IMR-90 (cell line): ENCODE measurements at regions not wholly inside any gene's neighbourhood (a gene's known extent, or its start where the extent isn't known, plus 50 kb on each side); places are given as distances from the start of the nearest gene placed in this dataset.

Experiments used
- ATAC-seq: fragments of 200-7000 bp; cut with Tn5 transposase; 2 replicates; pipeline ENCODE4 v1.9.1; 2020; ENCODE audit warnings: low read depth, mild to moderate bottlenecking, moderate library complexity
- BruUV-seq: library from RNA; stranded (reverse); fragments of 400-500 nt; replicated peaks from 2 replicates; lab custom pipeline; 2021; lab: Mats Ljungman, UMichigan
- CTCF ChIA-PET: fragments of 300-600 bp; formaldehyde crosslinking; extraction: SDS; loops from one replicate; lab custom pipeline; 2021; ENCODE audit warnings: antibody characterized with exemption; lab: Yijun Ruan, JAX
- POLR2A ChIA-PET: fragments of 300-600 bp; sonication (Branson Sonifier 250); formaldehyde crosslinking; loops from one replicate; lab custom pipeline; 2022; ENCODE audit warnings: antibody characterized with exemption; ENCODE audit not compliant: unreplicated experiment; lab: Charles Lee
- DNase-seq: peaks from one replicate; pipeline ENCODE4 v3.0.0; 2013
- H2AFZ ChIP-seq: replicated peaks from 2 replicates; pipeline ENCODE3; 2013; ENCODE audit warnings: low read length, mild to moderate bottlenecking; ENCODE audit not compliant: poor library complexity
- H2AK5ac ChIP-seq: 2 replicates; pipeline ENCODE4 v1.6.1; 2013; ENCODE audit warnings: low read depth, low read length, inconsistent platforms
- H2AK9ac ChIP-seq: replicated peaks from 2 replicates; pipeline ENCODE3; 2013; ENCODE audit warnings: mild to moderate bottlenecking, low read depth, low read length, moderate library complexity; ENCODE audit not compliant: poor library complexity
- H2BK120ac ChIP-seq: 2 replicates; pipeline ENCODE4 v1.6.1; 2013; ENCODE audit warnings: low read depth, low read length, inconsistent platforms
- H2BK15ac ChIP-seq: 3 replicates; pipeline ENCODE4 v1.6.1; 2013; ENCODE audit warnings: low read depth, low read length, inconsistent platforms
- H2BK20ac ChIP-seq: 2 replicates; pipeline ENCODE4 v1.6.1; 2013; ENCODE audit warnings: low read depth, mild to moderate bottlenecking, inconsistent platforms, low read length, moderate library complexity
- H2BK5ac ChIP-seq: 2 replicates; pipeline ENCODE4 v1.6.1; 2013; ENCODE audit warnings: mild to moderate bottlenecking, low read depth, low read length, inconsistent platforms; ENCODE audit not compliant: poor library complexity, severe bottlenecking
- H3K14ac ChIP-seq: replicated peaks from 2 replicates; pipeline ENCODE4 v1.6.1; 2013; ENCODE audit warnings: low read depth, low read length, inconsistent platforms
- H3K18ac ChIP-seq: 2 replicates; pipeline ENCODE4 v1.6.1; 2013; ENCODE audit warnings: low read depth, low read length, control low read depth
- H3K23ac ChIP-seq: 2 replicates; pipeline ENCODE4 v1.6.1; 2013; ENCODE audit warnings: low read depth, low read length, inconsistent platforms
- H3K27ac ChIP-seq: 2 replicates; pipeline ENCODE4 v1.5.1; 2013; ENCODE audit warnings: mild to moderate bottlenecking, control low read depth, low read length; ENCODE audit not compliant: insufficient read depth
- H3K27me3 ChIP-seq: 2 replicates; pipeline ENCODE4 v1.6.1; 2013; ENCODE audit warnings: low read length; ENCODE audit not compliant: control insufficient read depth, insufficient read depth
- H3K36me3 ChIP-seq: 2 replicates; pipeline ENCODE4 v1.6.1; 2013; ENCODE audit warnings: low read length, mixed read lengths; ENCODE audit not compliant: control insufficient read depth, insufficient read depth
- H3K4ac ChIP-seq: 2 replicates; pipeline ENCODE4 v1.6.1; 2013; ENCODE audit warnings: low read depth, low read length, inconsistent platforms
- H3K4me1 ChIP-seq: 2 replicates; pipeline ENCODE4 v1.6.1; 2013; ENCODE audit warnings: low read length, mixed read lengths; ENCODE audit not compliant: control insufficient read depth, insufficient read depth
- H3K4me2 ChIP-seq: 2 replicates; pipeline ENCODE4 v1.6.1; 2013; ENCODE audit warnings: low read depth, mild to moderate bottlenecking, control low read depth, low read length, moderate library complexity
- H3K4me3 ChIP-seq: 2 replicates; pipeline ENCODE4 v1.5.1; 2013; ENCODE audit warnings: low read depth, mild to moderate bottlenecking, control low read depth, low read length, moderate library complexity; ENCODE audit not compliant: insufficient read depth
- H3K56ac ChIP-seq: 2 replicates; pipeline ENCODE4 v1.6.1; 2013; ENCODE audit warnings: low read length, inconsistent platforms; ENCODE audit not compliant: insufficient read depth; ENCODE audit errors: extremely low read depth
- H3K79me1 ChIP-seq, 2 experiments: 2 replicates each; pipeline ENCODE4 v1.6.1; 2013; ENCODE audit warnings: low read length in 2 of 2, inconsistent platforms in 1 of 2, low read depth in 1 of 2
- H3K9ac ChIP-seq: 2 replicates; pipeline ENCODE4 v1.6.1; 2013; ENCODE audit warnings: low read depth, low read length, control low read depth
- H3K9me1 ChIP-seq: 2 replicates; pipeline ENCODE4 v1.6.1; 2013; ENCODE audit warnings: low read length, inconsistent platforms; ENCODE audit not compliant: insufficient read depth
- H3K9me3 ChIP-seq: 2 replicates; pipeline ENCODE4 v1.6.1; 2013; ENCODE audit warnings: low read length; ENCODE audit not compliant: control insufficient read depth, insufficient read depth
- H4K20me1 ChIP-seq: 2 replicates; pipeline ENCODE4 v1.6.1; 2013; ENCODE audit warnings: low read length, inconsistent platforms; ENCODE audit not compliant: insufficient read depth
- H4K5ac ChIP-seq: 2 replicates; pipeline ENCODE4 v1.6.1; 2013; ENCODE audit warnings: mild to moderate bottlenecking, low read depth, low read length, control low read depth
- H4K8ac ChIP-seq, 2 experiments: 2 replicates each; pipeline ENCODE4 v1.6.1; 2013; ENCODE audit warnings: low read depth in 2 of 2, low read length in 2 of 2, control low read depth in 1 of 2, inconsistent platforms in 1 of 2
- H4K91ac ChIP-seq: 2 replicates; pipeline ENCODE4 v1.6.1; 2013; ENCODE audit warnings: low read depth, low read length, inconsistent platforms; ENCODE audit not compliant: insufficient read depth
- BHLHE40 ChIP-seq: fragments of 150-350 bp; IDR thresholded peaks from 2 replicates; pipeline ENCODE4 v1.6.1; 2016; ENCODE audit warnings: mild to moderate bottlenecking, low read depth, low read length
- CEBPB ChIP-seq: IDR thresholded peaks from 2 replicates; pipeline ENCODE4 v1.6.1; 2012; ENCODE audit warnings: low read depth, low read length, improper control_type of control experiment
- CHD1 ChIP-seq: IDR thresholded peaks from 2 replicates; pipeline ENCODE4 v1.6.1; 2012; ENCODE audit warnings: low read depth, low read length, improper control_type of control experiment
- ELK1 ChIP-seq: fragments of 150-350 bp; IDR thresholded peaks from 2 replicates; pipeline ENCODE4 v1.6.1; 2016; ENCODE audit warnings: low read depth, mild to moderate bottlenecking, low read length, moderate library complexity, borderline replicate concordance
- MAFK ChIP-seq: IDR thresholded peaks from 2 replicates; pipeline ENCODE4 v1.6.1; 2012; ENCODE audit warnings: low read depth, low read length, improper control_type of control experiment
- MAZ ChIP-seq: IDR thresholded peaks from 2 replicates; pipeline ENCODE4 v1.6.1; 2012; ENCODE audit warnings: low read depth, mild to moderate bottlenecking, low read length, improper control_type of control experiment, moderate library complexity, borderline replicate concordance
- MXI1 ChIP-seq: IDR thresholded peaks from 2 replicates; pipeline ENCODE4 v1.6.1; 2012; ENCODE audit warnings: low read depth, mild to moderate bottlenecking, low read length, moderate library complexity, borderline replicate concordance
- NFE2L2 ChIP-seq: fragments of 150-350 bp; IDR thresholded peaks from 2 replicates; pipeline ENCODE4 v1.6.1; 2016; ENCODE audit warnings: low read depth, mild to moderate bottlenecking, low read length
- POLR2A ChIP-seq: IDR thresholded peaks from 2 replicates; pipeline ENCODE4 v1.6.1; 2012; ENCODE audit warnings: mild to moderate bottlenecking, low read depth, low read length
- RFX5 ChIP-seq: IDR thresholded peaks from 2 replicates; pipeline ENCODE4 v1.8.0; 2012; ENCODE audit warnings: low read depth, mild to moderate bottlenecking, low read length, moderate library complexity
- SMC3 ChIP-seq: fragments of 150-350 bp; IDR thresholded peaks from 2 replicates; pipeline ENCODE4 v1.6.1; 2016; ENCODE audit warnings: low read depth, mild to moderate bottlenecking, antibody characterized with exemption, low read length, moderate library complexity
- WGBS, 2 experiments: methylation state at CpG; one replicate each; pipeline versions ENCODE4 v1.1.5 to v1.1.7; 2013; ENCODE audit warnings: missing lambda C conversion rate in 2 of 2; ENCODE audit not compliant: insufficient read length in 1 of 2; ENCODE audit errors: extremely low coverage in 2 of 2; 5-methylcytosine and 5-hydroxymethylcytosine counted together
- dilution Hi-C: fragments of 300-500 bp; cut with HindIII; formaldehyde crosslinking; loops from one replicate; pipeline ENCODE4 v1.14.3; 2018; ENCODE audit warnings: low sequenced_read_pairs; ENCODE audit not compliant: unreplicated experiment
- in situ Hi-C: fragments of 300-500 bp; cut with MboI; formaldehyde crosslinking; loops from 3 replicates; pipeline ENCODE4 v1.14.3; 2019; ENCODE audit warnings: low sequenced_read_pairs, inconsistent platforms, mixed read lengths
- intact Hi-C: fragments of 100-400 bp; cut with micrococcal nuclease; formaldehyde crosslinking; loops from 2 replicates; pipeline ENCODE4 v1.10.0; 2022
- TF ChIP-seq, protein P1 (sequence below): fragments of 150-350 bp; IDR thresholded peaks from 2 replicates; pipeline ENCODE4 v1.6.1; 2017; ENCODE audit warnings: mild to moderate bottlenecking, antibody characterized with exemption, low read length, low read depth
- TF ChIP-seq, protein P2 (sequence below): conservative IDR thresholded peaks from 2 replicates; pipeline ENCODE4 v1.5.1; 2012; ENCODE audit warnings: mild to moderate bottlenecking, low read depth, low read length, improper control_type of control experiment

- in situ Hi-C loops = no loop called here
- H2AFZ ChIP-seq = no peak overlapping the region
- H2BK120ac ChIP-seq = no peak overlapping the region
- H3K4ac ChIP-seq = no peak overlapping the region
- no peaks in the 10 kb centered on the region for H3K9me3 ChIP-seq
- no peaks in the 10 kb centered on the region for H3K27me3 ChIP-seq
- no peak overlapping the region for H3K9ac ChIP-seq
- no peak for ATAC-seq
- H4K8ac ChIP-seq = no peak overlapping the region
- no peak overlapping the region for H3K27ac ChIP-seq
- no peaks in the 10 kb centered on the region for H4K20me1 ChIP-seq
- TF ChIP-seq CEBPB (no peak), SMC3 (no peak), POLR2A (no peak), RFX5 (no peak), ELK1 (no peak), CHD1 (no peak), MAFK (no peak), BHLHE40 (no peak), MAZ (no peak), MXI1 (no peak), NFE2L2 (no peak)
- TF ChIP-seq, protein P1, sequence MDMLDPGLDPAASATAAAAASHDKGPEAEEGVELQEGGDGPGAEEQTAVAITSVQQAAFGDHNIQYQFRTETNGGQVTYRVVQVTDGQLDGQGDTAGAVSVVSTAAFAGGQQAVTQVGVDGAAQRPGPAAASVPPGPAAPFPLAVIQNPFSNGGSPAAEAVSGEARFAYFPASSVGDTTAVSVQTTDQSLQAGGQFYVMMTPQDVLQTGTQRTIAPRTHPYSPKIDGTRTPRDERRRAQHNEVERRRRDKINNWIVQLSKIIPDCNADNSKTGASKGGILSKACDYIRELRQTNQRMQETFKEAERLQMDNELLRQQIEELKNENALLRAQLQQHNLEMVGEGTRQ = no peak
- TF ChIP-seq, protein P2, sequence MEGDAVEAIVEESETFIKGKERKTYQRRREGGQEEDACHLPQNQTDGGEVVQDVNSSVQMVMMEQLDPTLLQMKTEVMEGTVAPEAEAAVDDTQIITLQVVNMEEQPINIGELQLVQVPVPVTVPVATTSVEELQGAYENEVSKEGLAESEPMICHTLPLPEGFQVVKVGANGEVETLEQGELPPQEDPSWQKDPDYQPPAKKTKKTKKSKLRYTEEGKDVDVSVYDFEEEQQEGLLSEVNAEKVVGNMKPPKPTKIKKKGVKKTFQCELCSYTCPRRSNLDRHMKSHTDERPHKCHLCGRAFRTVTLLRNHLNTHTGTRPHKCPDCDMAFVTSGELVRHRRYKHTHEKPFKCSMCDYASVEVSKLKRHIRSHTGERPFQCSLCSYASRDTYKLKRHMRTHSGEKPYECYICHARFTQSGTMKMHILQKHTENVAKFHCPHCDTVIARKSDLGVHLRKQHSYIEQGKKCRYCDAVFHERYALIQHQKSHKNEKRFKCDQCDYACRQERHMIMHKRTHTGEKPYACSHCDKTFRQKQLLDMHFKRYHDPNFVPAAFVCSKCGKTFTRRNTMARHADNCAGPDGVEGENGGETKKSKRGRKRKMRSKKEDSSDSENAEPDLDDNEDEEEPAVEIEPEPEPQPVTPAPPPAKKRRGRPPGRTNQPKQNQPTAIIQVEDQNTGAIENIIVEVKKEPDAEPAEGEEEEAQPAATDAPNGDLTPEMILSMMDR = no peak
- no peak overlapping the region for H2BK20ac ChIP-seq
- no peaks in the 10 kb centered on the region for H3K9me1 ChIP-seq
- ChIA-PET CTCF (no interaction called here), POLR2A (no interaction called here)
- no peak overlapping the region for H3K14ac ChIP-seq
- no peaks in the 10 kb centered on the region for H3K4me1 ChIP-seq
- no peak overlapping the region for H4K91ac ChIP-seq
- H2AK5ac ChIP-seq = no peak overlapping the region
- dilution Hi-C loops = no loop called here
- no peak overlapping the region for H3K4me3 ChIP-seq
- DNase-seq = no peak
- no peaks in the 10 kb centered on the region for H3K79me1 ChIP-seq
- no peak overlapping the region for H3K18ac ChIP-seq
- no peak overlapping the region for H3K23ac ChIP-seq
- no peak overlapping the region for H2AK9ac ChIP-seq
- no peak overlapping the region for H3K4me2 ChIP-seq
- no TSS peak for BruUV-seq
- intact Hi-C loops = no loop called here
- H2BK5ac ChIP-seq = no peak overlapping the region
- no peak overlapping the region for H3K56ac ChIP-seq
- no peak overlapping the region for H4K5ac ChIP-seq
- WGBS, 2 experiments = no CpG with 5 or more reads among the region's 3 CpGs
- no peaks in the 10 kb centered on the region for H3K36me3 ChIP-seq
- H2BK15ac ChIP-seq = no peak overlapping the region
Measured at GRCh38 chrX:140389331-140389730, 115.5 kb downstream of the SOX3 start.
